ENCODE measurements at regions not wholly inside any gene's neighbourhood (a gene's known extent, or its start where the extent isn't known, plus 50 kb on each side); places are given as distances from the start of the nearest gene placed in this dataset.

- TF ChIP-seq CTCF (optimal IDR thresholded peaks at IDR 0.05 in 1 of 3, IDR thresholded peaks at IDR 0.05 in 1 of 3, conservative IDR thresholded peaks at IDR 0.05 in 1 of 3; ENCODE audit: extremely low read depth in 1 of 3, insufficient read depth in 2 of 3, low read length in 3 of 3) (no peak), EZH2 (IDR thresholded peaks at IDR 0.05; ENCODE audit: low read length) (no peak)
Observed at GRCh38 chr1:170240409-170240808, 94.7 kb downstream of the NTMT2 start.

All from keratinocyte (primary cell).